Aorta (tissue), 5 donors: ENCODE measurements at regions not wholly inside any gene's neighbourhood (a gene's known extent, or its start where the extent isn't known, plus 50 kb on each side); places are given as distances from the start of the nearest gene placed in this dataset.

Experiments used
- ATAC-seq: fragments of 200-7000 bp; cut with Tn5 transposase; one replicate; pipeline ENCODE4 v1.9.1; 2022; ENCODE audit warnings: moderate library complexity; ENCODE audit not compliant: low FRiP score
- DNase-seq, 2 donors: peaks; one replicate each; pipeline ENCODE4 v3.0.0-alpha.2; 2020
- H3K27ac ChIP-seq, 2 donors: one replicate each; pipeline ENCODE4 v1.5.1; 2013; ENCODE audit warnings: low read length in 2 of 2, mild to moderate bottlenecking in 2 of 2, moderate library complexity in 2 of 2, control low read depth in 1 of 2, inconsistent platforms in 1 of 2, low read depth in 1 of 2
- H3K27me3 ChIP-seq, 2 donors: one replicate each; pipeline ENCODE4 v1.6.1; 2013; ENCODE audit warnings: control low read depth in 1 of 2, low read length in 1 of 2, mild to moderate bottlenecking in 1 of 2, moderate library complexity in 1 of 2; ENCODE audit not compliant: insufficient read depth in 2 of 2, control insufficient read depth in 1 of 2
- H3K36me3 ChIP-seq, 2 donors: one replicate each; pipeline ENCODE4 v1.6.1; 2013; ENCODE audit warnings: control low read depth in 1 of 2, low read length in 1 of 2, mild to moderate bottlenecking in 1 of 2; ENCODE audit not compliant: insufficient read depth in 2 of 2, control insufficient read depth in 1 of 2
- H3K4me1 ChIP-seq, 2 donors: one replicate each; pipeline ENCODE4 v1.6.1; 2013; ENCODE audit warnings: low read length in 2 of 2, control low read depth in 1 of 2, mild to moderate bottlenecking in 1 of 2, moderate library complexity in 1 of 2; ENCODE audit not compliant: insufficient read depth in 2 of 2, control insufficient read depth in 1 of 2
- H3K4me3 ChIP-seq, 2 donors: one replicate each; pipeline ENCODE4 v1.5.1; 2013; ENCODE audit warnings: low read length in 2 of 2, control low read depth in 1 of 2, mild to moderate bottlenecking in 1 of 2
- H3K9me3 ChIP-seq: one replicate; pipeline ENCODE4 v1.6.1; 2013; ENCODE audit warnings: mild to moderate bottlenecking, low read length; ENCODE audit not compliant: control insufficient read depth
- WGBS, 2 donors: extraction: QIAGEN DNeasy Blood & Tissue Kit; methylation state at CpG; one replicate each; pipeline ENCODE4 v1.1.7; 2013; 5-methylcytosine and 5-hydroxymethylcytosine counted together
- intact Hi-C, 2 donors: fragments of 100-400 bp; cut with DNase I; formaldehyde crosslinking; loops; one replicate each; pipeline versions ENCODE4 v1.14.2 to v1.15.0; 2022
- donor health status: healthy with polysubstance abuse.
- donor health status: Bipolar disorder and iron deficiency.
- donor health status: DM: no; HTN: no; CAD: no.
- donor health status: DM: no; HTN: no; CAD: no.
- donor health status: DM: yes; HTN: yes; CAD: no.

DNA sequence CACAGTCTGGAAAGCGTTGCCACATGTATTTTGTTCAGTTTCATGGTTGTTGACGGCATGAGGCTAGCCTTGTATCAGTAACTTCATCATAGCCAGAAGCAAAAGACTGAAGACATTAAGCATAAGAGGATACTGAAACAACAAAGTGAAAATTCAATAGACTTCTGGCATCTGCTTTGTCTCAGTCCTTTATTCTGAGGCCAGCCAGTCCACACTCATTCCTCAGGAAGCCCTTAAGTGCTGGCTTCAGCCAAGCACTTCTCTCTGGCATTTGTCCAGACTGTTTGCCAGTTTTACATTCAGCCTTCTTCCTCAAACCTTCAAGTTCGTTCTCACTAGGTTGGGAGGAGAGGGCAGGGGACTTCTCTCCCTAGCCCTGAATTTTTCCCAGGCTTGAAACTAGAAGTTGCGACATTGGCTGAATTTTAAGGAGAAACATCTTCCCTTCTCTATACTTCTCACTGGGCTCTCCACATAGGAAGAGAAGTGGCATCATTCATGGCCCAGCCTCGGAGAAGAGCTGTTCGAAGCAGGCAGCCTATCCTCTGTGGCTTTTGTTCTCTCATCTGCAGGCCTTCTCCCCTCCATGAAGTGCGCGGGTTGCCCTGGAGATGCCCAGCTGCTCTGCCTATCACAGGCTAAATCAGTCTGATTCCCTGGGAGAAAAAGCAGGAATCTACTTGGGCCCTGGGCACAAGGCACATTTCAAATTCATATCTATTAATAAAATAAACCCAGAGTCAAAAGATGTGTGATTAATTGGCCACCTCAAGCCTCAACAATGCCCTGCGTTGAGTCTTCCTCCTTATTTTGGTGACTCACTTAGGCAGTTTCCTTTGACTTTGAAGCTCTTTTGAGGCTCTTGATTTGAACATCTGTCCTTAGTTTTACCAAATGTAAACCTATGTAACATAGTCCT lies 130.9 kb upstream of the PLEKHA5 start:
- intact Hi-C loops = no loop called here
- ATAC-seq (no peak), DNase-seq (no peak)
- Histone ChIP-seq H3K27ac (no peak overlapping the region), H3K36me3 (no peaks in the 10 kb centered on the region), H3K4me1 (no peaks in the 10 kb centered on the region), H3K9me3 (no peaks in the 10 kb centered on the region), H3K4me3 (no peak overlapping the region), H3K27me3 (peaks cover 0 to 2% of the 10 kb centered on the region in 2 donors)
- 75 to 79% methylated on average over 9 of the region's 9 CpGs for WGBS, 2 donors

- DNase-seq = no peak
- Histone ChIP-seq H3K9me3 (no peaks in the 10 kb centered on the region), H3K36me3 (no peaks in the 10 kb centered on the region), H3K27ac (no peak overlapping the region), H3K4me1 (no peaks in the 10 kb centered on the region), H3K27me3 (peaks cover 0 to 2% of the 10 kb centered on the region in 2 donors), H3K4me3 (no peak overlapping the region)
- ATAC-seq = no peak
- intact Hi-C loops = no loop called here
- 96% methylated on average over 2 of the region's 2 CpGs for WGBS, 2 donors
These were observed 128.7 kb upstream of the PLEKHA5 start for GRCh38 chr12:19000836-19001235.

GRCh38 chr12:19002216-19002615 lies 127.3 kb upstream of the PLEKHA5 start:
- Histone ChIP-seq H3K4me1 (no peaks in the 10 kb centered on the region), H3K27me3 (peaks cover 0 to 2% of the 10 kb centered on the region in 2 donors), H3K36me3 (no peaks in the 10 kb centered on the region), H3K4me3 (no peak overlapping the region), H3K27ac (no peak overlapping the region), H3K9me3 (no peaks in the 10 kb centered on the region)
- DNase-seq (no peak), ATAC-seq (no peak)
- intact Hi-C loops = no loop called here
- 92 to 93% methylated on average over 3 of the region's 3 CpGs for WGBS, 2 donors

- Histone ChIP-seq H3K9me3 (no peaks in the 10 kb centered on the region), H3K27me3 (no peaks in the 10 kb centered on the region), H3K27ac (no peak overlapping the region), H3K36me3 (no peaks in the 10 kb centered on the region), H3K4me3 (no peak overlapping the region), H3K4me1 (no peaks in the 10 kb centered on the region)
- DNase-seq (no peak), ATAC-seq (no peak)
- intact Hi-C loops = no loop called here
- whole genome bisulfite sequencing, 2 donors = 14 to 15% methylated on average over 2 of the region's 2 CpGs
These were observed 126.4 kb upstream of the PLEKHA5 start for GRCh38 chr12:19003141-19003540.

DNA sequence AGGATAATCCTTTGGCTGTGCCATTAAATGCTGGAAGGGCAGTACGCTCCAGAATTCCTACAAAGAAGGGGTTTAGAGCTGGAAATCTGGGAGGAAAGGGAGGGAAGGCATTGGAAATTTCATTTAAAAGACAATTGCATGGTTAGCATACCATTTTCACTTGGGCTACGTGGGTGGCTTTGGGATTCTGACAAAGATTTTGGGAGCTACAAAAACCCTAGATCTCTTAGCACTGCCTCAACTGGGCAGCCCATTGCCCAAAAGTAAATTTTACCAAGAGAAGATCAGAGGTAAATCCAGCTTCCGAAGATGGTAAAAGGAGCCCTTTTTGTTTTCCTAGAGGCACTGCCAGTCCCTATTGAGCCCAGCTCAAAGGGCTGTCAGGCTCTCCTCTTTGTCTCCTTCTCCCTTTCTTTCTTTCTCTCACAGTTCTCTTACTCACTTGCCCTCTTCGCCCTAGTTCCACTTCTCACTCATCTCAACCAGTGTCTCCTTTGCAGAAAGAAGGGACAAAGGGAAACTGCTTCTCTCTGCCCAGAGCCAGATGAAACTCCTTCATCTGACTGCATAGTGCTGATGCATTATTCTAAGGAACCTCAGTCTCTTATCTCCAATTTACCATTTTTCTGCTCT lies 125.4 kb upstream of the PLEKHA5 start:
- no peak overlapping the region for H3K27ac ChIP-seq
- H3K4me1 ChIP-seq = no peaks in the 10 kb centered on the region
- no peaks in the 10 kb centered on the region for H3K36me3 ChIP-seq
- H3K4me3 ChIP-seq = no peak overlapping the region
- no peaks in the 10 kb centered on the region for H3K9me3 ChIP-seq
- H3K27me3 ChIP-seq = no peaks in the 10 kb centered on the region
- intact Hi-C loops = no loop called here
- no peak for ATAC-seq
- DNase-seq = no peak
- 64 to 72% methylated on average over 4 of the region's 4 CpGs for WGBS, 2 donors

DNA sequence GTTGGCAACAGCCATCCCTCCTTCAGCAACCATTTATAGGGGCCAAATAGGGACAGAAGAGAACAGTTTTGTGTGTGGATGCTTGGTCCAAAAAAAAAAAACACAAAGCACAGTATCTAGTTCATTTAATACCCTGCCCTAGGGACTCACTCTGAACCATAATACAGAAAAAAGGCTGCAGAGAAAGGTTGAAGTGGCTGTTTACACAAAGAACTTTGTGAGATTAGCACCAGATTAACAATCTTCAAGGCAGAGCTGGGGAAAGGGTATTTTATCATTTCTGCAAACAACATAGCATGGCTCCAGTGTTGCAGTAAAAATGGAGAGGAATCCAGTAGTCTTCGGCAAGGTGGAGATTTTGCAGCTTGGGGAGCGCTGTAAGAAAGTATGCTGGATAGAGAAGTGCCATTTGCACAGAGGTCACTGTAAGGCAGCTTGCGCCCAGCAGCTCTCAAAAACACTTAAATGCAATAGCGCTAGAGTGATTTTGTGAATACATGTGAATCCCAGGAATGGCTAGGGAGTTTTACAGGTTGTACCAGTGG lies 124.2 kb upstream of the PLEKHA5 start:
- H3K27ac ChIP-seq = no peak overlapping the region
- intact Hi-C loops = no loop called here
- WGBS, 2 donors = 81 to 83% methylated on average over 4 of the region's 4 CpGs
- no peaks in the 10 kb centered on the region for H3K27me3 ChIP-seq
- no peaks in the 10 kb centered on the region for H3K36me3 ChIP-seq
- no peak for DNase-seq
- no peaks in the 10 kb centered on the region for H3K4me1 ChIP-seq
- no peak for ATAC-seq
- no peaks in the 10 kb centered on the region for H3K9me3 ChIP-seq
- no peak overlapping the region for H3K4me3 ChIP-seq

- intact Hi-C loops = no loop called here
- no peak overlapping the region for H3K4me3 ChIP-seq
- no peaks in the 10 kb centered on the region for H3K9me3 ChIP-seq
- DNase-seq (no peak), ATAC-seq (no peak)
- no peak overlapping the region for H3K27ac ChIP-seq
- 85 to 89% methylated on average over 1 of the region's 1 CpG for WGBS, 2 donors
- no peaks in the 10 kb centered on the region for H3K27me3 ChIP-seq
- no peaks in the 10 kb centered on the region for H3K4me1 ChIP-seq
- H3K36me3 ChIP-seq = no peaks in the 10 kb centered on the region
These were observed 122.9 kb upstream of the PLEKHA5 start for GRCh38 chr12:19006626-19007137.

DNA sequence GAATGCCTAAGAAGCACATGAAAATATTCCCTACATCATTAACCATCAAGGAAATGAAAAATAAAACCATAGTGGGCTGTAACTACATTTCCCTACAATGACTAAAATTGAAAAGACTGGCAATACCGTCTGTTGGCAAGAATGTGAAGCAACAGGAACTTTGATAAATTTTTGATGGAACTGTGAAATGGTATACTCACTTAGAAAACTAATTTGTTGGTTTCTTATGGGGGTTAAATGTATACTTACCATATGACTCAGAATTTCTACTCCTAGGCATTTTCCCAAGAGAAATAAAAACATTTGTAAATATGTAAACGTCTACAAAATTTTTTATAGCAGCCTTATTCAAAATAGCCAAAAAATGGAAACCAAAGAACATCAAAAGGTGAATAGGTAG lies 121.4 kb upstream of the PLEKHA5 start:
- Histone ChIP-seq H3K4me3 (no peak overlapping the region), H3K27me3 (no peaks in the 10 kb centered on the region), H3K27ac (no peak overlapping the region), H3K9me3 (no peaks in the 10 kb centered on the region), H3K4me1 (no peaks in the 10 kb centered on the region), H3K36me3 (no peaks in the 10 kb centered on the region)
- ATAC-seq (no peak), DNase-seq (no peak)
- 59 to 61% methylated on average over 2 of the region's 2 CpGs for WGBS, 2 donors
- intact Hi-C loops = no loop called here
